Hepatocyte (in vitro differentiated cells): ENCODE measurements at regions not wholly inside any gene's neighbourhood (a gene's known extent, or its start where the extent isn't known, plus 50 kb on each side); places are given as distances from the start of the nearest gene placed in this dataset.

Experiments
- DNase-seq: peaks from one replicate; pipeline ENCODE4 v3.0.0-alpha.2; 2016; ENCODE audit warnings: low spot score
- H2AFZ ChIP-seq: fragments of 200-600 bp; sonication (generic); 2 replicates; pipeline ENCODE4 v1.6.0; 2016; ENCODE audit warnings: antibody characterized with exemption, mild to moderate bottlenecking
- H3K27ac ChIP-seq: fragments of 200-600 bp; sonication (generic); 2 replicates; pipeline ENCODE4 v1.5.1; 2016; ENCODE audit warnings: mild to moderate bottlenecking
- H3K27me3 ChIP-seq: fragments of 200-600 bp; sonication (generic); 2 replicates; pipeline ENCODE4 v1.6.1; 2016
- H3K36me3 ChIP-seq: fragments of 200-600 bp; sonication (generic); replicated peaks from 2 replicates; pipeline ENCODE4 v1.5.1; 2016; ENCODE audit warnings: low read depth; ENCODE audit not compliant: insufficient read depth
- H3K4me1 ChIP-seq: fragments of 200-600 bp; sonication (generic); 2 replicates; pipeline ENCODE4 v1.5.1; 2016; ENCODE audit warnings: mild to moderate bottlenecking, moderate library complexity; ENCODE audit not compliant: insufficient read depth
- H3K4me2 ChIP-seq: fragments of 200-600 bp; sonication (generic); 2 replicates; pipeline ENCODE4 v1.6.0; 2016
- H3K4me3 ChIP-seq: fragments of 200-600 bp; sonication (generic); 2 replicates; pipeline ENCODE4 v1.5.1; 2016; ENCODE audit warnings: mild to moderate bottlenecking
- H3K79me2 ChIP-seq: fragments of 200-600 bp; sonication (generic); 2 replicates; pipeline ENCODE4 v1.6.0; 2017; ENCODE audit warnings: mild to moderate bottlenecking
- H3K9me2 ChIP-seq: fragments of 200-600 bp; sonication (generic); replicated peaks from 2 replicates; pipeline ENCODE4 v1.6.0; 2017; ENCODE audit warnings: mild to moderate bottlenecking; ENCODE audit not compliant: insufficient read depth
- H3K9me3 ChIP-seq: fragments of 200-600 bp; sonication (generic); 2 replicates; pipeline ENCODE4 v1.5.1; 2016; ENCODE audit warnings: low read depth, mild to moderate bottlenecking
- H4K20me1 ChIP-seq: fragments of 200-600 bp; sonication (generic); 2 replicates; pipeline ENCODE4 v1.6.0; 2016; ENCODE audit warnings: mild to moderate bottlenecking; ENCODE audit not compliant: insufficient read depth, poor library complexity, severe bottlenecking
- CTCF ChIP-seq: fragments of 200-600 bp; sonication (generic); IDR thresholded peaks from 2 replicates; pipeline ENCODE4 v1.5.1; 2016; ENCODE audit warnings: antibody characterized with exemption, mild to moderate bottlenecking; ENCODE audit not compliant: poor library complexity
- EZH2 ChIP-seq: fragments of 200-600 bp; sonication (generic); IDR thresholded peaks from 2 replicates; pipeline ENCODE4 v1.6.1; 2016; ENCODE audit warnings: antibody characterized with exemption, mild to moderate bottlenecking, borderline replicate concordance
- EZH2phosphoT487 ChIP-seq: fragments of 200-600 bp; sonication (generic); IDR thresholded peaks from one replicate; pipeline ENCODE4 v1.6.1; 2018; ENCODE audit warnings: antibody characterized with exemption, mild to moderate bottlenecking, low read depth, moderate library complexity; ENCODE audit not compliant: unreplicated experiment, severe bottlenecking
- WGBS: methylation state at CpG from one replicate; pipeline ENCODE4 v1.1.6; 2016; ENCODE audit warnings: low lambda C conversion rate; ENCODE audit errors: missing lambda C conversion rate; 5-methylcytosine and 5-hydroxymethylcytosine counted together

DNA sequence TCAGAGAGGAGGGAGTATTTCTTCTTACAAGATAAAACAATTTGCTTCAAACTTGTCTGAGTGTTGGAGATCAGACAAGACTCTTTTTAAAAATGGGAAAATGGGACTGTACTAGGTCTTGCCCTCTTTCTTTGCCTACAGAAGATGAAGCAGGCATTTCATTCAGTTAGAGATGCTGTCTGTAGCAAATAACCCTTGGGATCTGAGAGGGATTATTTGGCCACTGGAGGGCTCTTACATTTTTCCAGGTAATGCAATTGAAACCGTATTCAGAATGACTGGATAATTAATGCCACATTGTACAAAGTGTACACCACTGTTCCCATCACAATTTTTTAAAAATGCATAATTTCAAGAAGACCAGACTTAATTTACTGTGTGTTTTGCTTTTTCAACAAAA lies 258.5 kb upstream of the KIRREL3 start:
- H3K79me2 ChIP-seq: no peaks in the 10 kb centered on the region
- no peaks in the 10 kb centered on the region for H3K9me3 ChIP-seq
- H3K36me3 ChIP-seq: no peaks in the 10 kb centered on the region
- H3K4me3 ChIP-seq: no peak overlapping the region
- H3K27me3 ChIP-seq: no peaks in the 10 kb centered on the region
- no peak for DNase-seq
- H4K20me1 ChIP-seq: no peaks in the 10 kb centered on the region
- H3K4me1 ChIP-seq: no peaks in the 10 kb centered on the region
- TF ChIP-seq EZH2phosphoT487 (no peak), EZH2 (no peak), CTCF (no peak)
- H3K4me2 ChIP-seq: no peak overlapping the region
- no peak overlapping the region for H3K27ac ChIP-seq
- 52% methylated on average over 1 of the region's 1 CpG for WGBS
- H3K9me2 ChIP-seq: no peaks in the 10 kb centered on the region
- no peak overlapping the region for H2AFZ ChIP-seq

DNA sequence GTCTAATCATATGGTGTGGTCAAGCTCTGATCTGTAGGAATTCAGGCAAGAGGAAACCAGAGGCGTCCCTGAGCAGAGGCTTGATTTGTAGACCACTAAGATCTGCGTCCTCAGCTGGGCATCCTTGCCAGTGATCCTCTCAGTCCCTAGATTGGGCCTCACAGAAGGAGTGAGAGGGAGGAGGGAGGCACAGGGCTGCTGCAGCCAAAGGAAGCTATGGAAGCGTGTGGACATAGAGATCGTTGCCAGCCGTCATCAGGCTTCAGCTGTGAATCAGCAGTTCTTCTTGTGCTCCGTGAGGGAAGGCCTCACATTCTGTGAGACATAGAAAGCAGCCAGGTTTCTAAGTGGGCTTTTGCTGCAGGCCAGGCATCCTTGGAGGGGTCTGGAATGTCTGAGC lies 254.6 kb upstream of the KIRREL3 start:
- H3K4me2 ChIP-seq: no peak overlapping the region
- H3K9me3 ChIP-seq: no peaks in the 10 kb centered on the region
- TF ChIP-seq EZH2: no peak
- no peak for TF ChIP-seq EZH2phosphoT487
- no peak for TF ChIP-seq CTCF
- H3K27me3 ChIP-seq: no peaks in the 10 kb centered on the region
- no peak overlapping the region for H3K27ac ChIP-seq
- H3K4me1 ChIP-seq: no peaks in the 10 kb centered on the region
- 74% methylated on average over 6 of the region's 6 CpGs for WGBS
- H3K4me3 ChIP-seq: no peak overlapping the region
- DNase-seq: peak; percentile 23
- no peak overlapping the region for H2AFZ ChIP-seq
- no peaks in the 10 kb centered on the region for H4K20me1 ChIP-seq
- no peaks in the 10 kb centered on the region for H3K36me3 ChIP-seq
- H3K79me2 ChIP-seq: no peaks in the 10 kb centered on the region
- H3K9me2 ChIP-seq: no peaks in the 10 kb centered on the region

- Histone ChIP-seq H3K4me3 (no peak overlapping the region), H3K9me2 (no peaks in the 10 kb centered on the region), H3K79me2 (no peaks in the 10 kb centered on the region), H3K9me3 (no peaks in the 10 kb centered on the region), H3K27me3 (no peaks in the 10 kb centered on the region), H4K20me1 (no peaks in the 10 kb centered on the region), H2AFZ (no peak overlapping the region), H3K36me3 (no peaks in the 10 kb centered on the region), H3K27ac (no peak overlapping the region), H3K4me1 (no peaks in the 10 kb centered on the region), H3K4me2 (no peak overlapping the region)
- 95% methylated on average over 3 of the region's 3 CpGs for WGBS
- TF ChIP-seq EZH2phosphoT487 (no peak), EZH2 (no peak), CTCF (no peak)
- DNase-seq: no peak
Observed at GRCh38 chr11:127252321-127252720, 251.8 kb upstream of the KIRREL3 start.

- H3K27me3 ChIP-seq: no peaks in the 10 kb centered on the region
- no peaks in the 10 kb centered on the region for H3K9me3 ChIP-seq
- no peak for TF ChIP-seq CTCF
- no peak for TF ChIP-seq EZH2
- no peak for TF ChIP-seq EZH2phosphoT487
- H3K27ac ChIP-seq: no peak overlapping the region
- no peak overlapping the region for H2AFZ ChIP-seq
- no peaks in the 10 kb centered on the region for H3K36me3 ChIP-seq
- DNase-seq: no peak
- H3K4me1 ChIP-seq: no peaks in the 10 kb centered on the region
- H3K79me2 ChIP-seq: no peaks in the 10 kb centered on the region
- no peaks in the 10 kb centered on the region for H4K20me1 ChIP-seq
- no peaks in the 10 kb centered on the region for H3K9me2 ChIP-seq
- H3K4me2 ChIP-seq: no peak overlapping the region
- 96% methylated on average over 4 of the region's 4 CpGs for WGBS
- no peak overlapping the region for H3K4me3 ChIP-seq
Observed at GRCh38 chr11:127249576-127249975, 249.0 kb upstream of the KIRREL3 start.
